ENCODE measurements at regions not wholly inside any gene's neighbourhood (a gene's known extent, or its start where the extent isn't known, plus 50 kb on each side); places are given as distances from the start of the nearest gene placed in this dataset.

GRCh38 chr5:29170599-29170998, 2022.9 kb upstream of the CDH6 start:
- H4K20me1 ChIP-seq (ENCODE audit: insufficient read depth, low read length): no peaks in the 10 kb centered on the region
- no peak for DNase-seq (ENCODE audit: low spot score)
- no peaks in the 10 kb centered on the region for H3K79me2 ChIP-seq (ENCODE audit: insufficient read depth, low read depth, low read length)
- TF ChIP-seq, protein P1, sequence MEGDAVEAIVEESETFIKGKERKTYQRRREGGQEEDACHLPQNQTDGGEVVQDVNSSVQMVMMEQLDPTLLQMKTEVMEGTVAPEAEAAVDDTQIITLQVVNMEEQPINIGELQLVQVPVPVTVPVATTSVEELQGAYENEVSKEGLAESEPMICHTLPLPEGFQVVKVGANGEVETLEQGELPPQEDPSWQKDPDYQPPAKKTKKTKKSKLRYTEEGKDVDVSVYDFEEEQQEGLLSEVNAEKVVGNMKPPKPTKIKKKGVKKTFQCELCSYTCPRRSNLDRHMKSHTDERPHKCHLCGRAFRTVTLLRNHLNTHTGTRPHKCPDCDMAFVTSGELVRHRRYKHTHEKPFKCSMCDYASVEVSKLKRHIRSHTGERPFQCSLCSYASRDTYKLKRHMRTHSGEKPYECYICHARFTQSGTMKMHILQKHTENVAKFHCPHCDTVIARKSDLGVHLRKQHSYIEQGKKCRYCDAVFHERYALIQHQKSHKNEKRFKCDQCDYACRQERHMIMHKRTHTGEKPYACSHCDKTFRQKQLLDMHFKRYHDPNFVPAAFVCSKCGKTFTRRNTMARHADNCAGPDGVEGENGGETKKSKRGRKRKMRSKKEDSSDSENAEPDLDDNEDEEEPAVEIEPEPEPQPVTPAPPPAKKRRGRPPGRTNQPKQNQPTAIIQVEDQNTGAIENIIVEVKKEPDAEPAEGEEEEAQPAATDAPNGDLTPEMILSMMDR (conservative IDR thresholded peaks at IDR 0.05; ENCODE audit: low read length): no peak
- no peak for TF ChIP-seq EZH2phosphoT487 (IDR thresholded peaks at IDR 0.05; ENCODE audit: borderline replicate concordance, low read depth, low read length)
- H3K4me2 ChIP-seq (ENCODE audit: low read length): no peak overlapping the region
- CTCF ChIA-PET (ENCODE audit: unreplicated experiment): no interaction called here
- no peak overlapping the region for H3K4me3 ChIP-seq (ENCODE audit: low read depth, low read length, poor library complexity, severe bottlenecking)
- no peaks in the 10 kb centered on the region for H3K36me3 ChIP-seq (ENCODE audit: insufficient read depth, low read length)
- intact Hi-C loops (cut with micrococcal nuclease; ENCODE audit: unreplicated experiment): no loop called here
- no peaks in the 10 kb centered on the region for H3K9me2 ChIP-seq (ENCODE audit: insufficient read depth, low read length)
- no TSS peak for BruUV-seq (replicated peaks)
- H2AFZ ChIP-seq (ENCODE audit: low read length): no peak overlapping the region
- H3K4me1 ChIP-seq (ENCODE audit: insufficient read depth, low read length, poor library complexity, severe bottlenecking): no peaks in the 10 kb centered on the region
- no peaks in the 10 kb centered on the region for H3K9me3 ChIP-seq (ENCODE audit: low read length)
- no peak overlapping the region for H3K27ac ChIP-seq (ENCODE audit: low read depth, low read length, poor library complexity, severe bottlenecking)
- POLR2A ChIA-PET: no interaction called here

DNA sequence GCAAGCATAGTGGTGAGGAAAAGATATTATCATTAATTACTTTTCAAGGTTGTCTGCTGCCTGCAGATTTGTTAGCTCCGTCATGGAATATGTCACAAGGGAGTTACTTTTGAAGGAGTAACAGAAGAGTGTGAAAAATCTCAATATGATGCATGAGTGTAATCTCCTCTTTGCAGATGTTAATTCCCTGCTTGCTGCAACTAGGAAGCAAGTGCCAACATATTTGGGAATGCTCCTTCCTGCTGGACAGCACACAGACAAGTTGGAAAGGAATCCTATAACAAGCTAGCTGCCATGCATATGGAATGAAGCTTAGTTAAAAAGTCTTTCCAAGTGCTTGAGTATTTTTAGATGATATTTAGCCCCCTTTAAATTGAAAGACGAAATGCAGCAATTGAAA, 2023.6 kb upstream of the CDH6 start:
- intact Hi-C loops (cut with micrococcal nuclease; ENCODE audit: unreplicated experiment): no loop called here
- Histone ChIP-seq H4K20me1 (ENCODE audit: insufficient read depth, low read length) (no peaks in the 10 kb centered on the region), H3K36me3 (ENCODE audit: insufficient read depth, low read length) (no peaks in the 10 kb centered on the region), H3K4me2 (ENCODE audit: low read length) (no peak overlapping the region), H3K27ac (ENCODE audit: low read depth, low read length, poor library complexity, severe bottlenecking) (no peak overlapping the region), H3K4me3 (ENCODE audit: low read depth, low read length, poor library complexity, severe bottlenecking) (no peak overlapping the region), H3K79me2 (ENCODE audit: insufficient read depth, low read depth, low read length) (no peaks in the 10 kb centered on the region), H3K4me1 (ENCODE audit: insufficient read depth, low read length, poor library complexity, severe bottlenecking) (no peaks in the 10 kb centered on the region), H3K9me3 (ENCODE audit: low read length) (no peaks in the 10 kb centered on the region), H2AFZ (ENCODE audit: low read length) (no peak overlapping the region), H3K9me2 (ENCODE audit: insufficient read depth, low read length) (no peaks in the 10 kb centered on the region)
- TF ChIP-seq EZH2phosphoT487 (IDR thresholded peaks at IDR 0.05; ENCODE audit: borderline replicate concordance, low read depth, low read length): no peak
- TF ChIP-seq, protein P1 (conservative IDR thresholded peaks at IDR 0.05; ENCODE audit: low read length): no peak
- no peak for DNase-seq (ENCODE audit: low spot score)
- BruUV-seq (replicated peaks): no TSS peak
- POLR2A ChIA-PET: no interaction called here
- CTCF ChIA-PET (ENCODE audit: unreplicated experiment): no interaction called here

DNA sequence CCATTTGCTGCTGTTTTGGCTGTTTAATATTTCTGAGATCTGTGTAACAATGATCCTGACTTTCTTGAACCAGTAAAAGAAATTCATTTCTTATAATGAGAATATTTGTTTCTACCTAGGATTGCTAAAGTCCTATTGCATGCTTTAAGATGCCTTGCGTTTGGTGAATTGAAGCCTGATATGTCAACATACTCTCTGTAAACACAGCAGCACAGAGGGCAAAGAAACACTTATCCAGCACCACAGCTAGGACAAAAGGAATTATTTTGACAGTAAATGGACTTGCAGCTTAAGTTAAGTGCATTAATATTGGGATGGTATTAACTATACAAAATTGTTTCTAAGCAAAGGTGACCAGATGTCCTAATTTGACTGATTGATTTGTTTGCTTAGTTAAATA, 2031.2 kb upstream of the CDH6 start:
- no peaks in the 10 kb centered on the region for H3K79me2 ChIP-seq (ENCODE audit: insufficient read depth, low read depth, low read length)
- H3K9me3 ChIP-seq (ENCODE audit: low read length): no peaks in the 10 kb centered on the region
- ChIA-PET CTCF (ENCODE audit: unreplicated experiment) (no interaction called here), POLR2A (no interaction called here)
- H3K4me1 ChIP-seq (ENCODE audit: insufficient read depth, low read length, poor library complexity, severe bottlenecking): no peaks in the 10 kb centered on the region
- no peak for DNase-seq (ENCODE audit: low spot score)
- TF ChIP-seq, protein P1 (conservative IDR thresholded peaks at IDR 0.05; ENCODE audit: low read length): no peak
- no peak for TF ChIP-seq EZH2phosphoT487 (IDR thresholded peaks at IDR 0.05; ENCODE audit: borderline replicate concordance, low read depth, low read length)
- H3K9me2 ChIP-seq (ENCODE audit: insufficient read depth, low read length): no peaks in the 10 kb centered on the region
- no peak overlapping the region for H3K4me2 ChIP-seq (ENCODE audit: low read length)
- BruUV-seq (replicated peaks): no TSS peak
- intact Hi-C loops (cut with micrococcal nuclease; ENCODE audit: unreplicated experiment): no loop called here
- no peak overlapping the region for H3K4me3 ChIP-seq (ENCODE audit: low read depth, low read length, poor library complexity, severe bottlenecking)
- H2AFZ ChIP-seq (ENCODE audit: low read length): no peak overlapping the region
- H3K36me3 ChIP-seq (ENCODE audit: insufficient read depth, low read length): no peaks in the 10 kb centered on the region
- no peaks in the 10 kb centered on the region for H4K20me1 ChIP-seq (ENCODE audit: insufficient read depth, low read length)
- H3K27ac ChIP-seq (ENCODE audit: low read depth, low read length, poor library complexity, severe bottlenecking): no peak overlapping the region

Data from OCI-LY7 (cell line).